Suppressor macrophage treated with lipopolysaccharide for 4 hours (primary cell): ENCODE measurements at regions not wholly inside any gene's neighbourhood (a gene's known extent, or its start where the extent isn't known, plus 50 kb on each side); places are given as distances from the start of the nearest gene placed in this dataset.

ENCODE experiments used
- DNase-seq: peaks from one replicate; pipeline ENCODE4 v3.0.0-alpha.2; 2020

DNA sequence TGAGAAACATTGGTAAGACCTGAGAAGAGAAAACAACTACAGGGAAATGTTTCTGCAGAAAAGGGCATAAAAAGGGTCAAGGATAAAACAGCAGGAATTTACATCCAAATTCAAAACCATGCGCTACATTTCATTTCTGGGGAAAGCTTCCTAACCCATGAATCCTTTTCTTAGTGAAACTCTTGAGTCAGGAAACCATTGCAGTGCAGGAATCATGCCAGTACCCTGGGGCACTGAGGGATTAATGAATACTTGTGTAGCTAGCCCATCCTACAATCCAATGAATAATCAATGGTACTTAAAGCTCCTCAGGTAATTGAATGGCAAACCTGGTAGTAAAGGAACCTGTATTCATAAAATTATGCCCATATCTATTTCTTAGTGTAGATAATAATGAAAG is 580.5 kb downstream of the TLE1 start:
- no peak for DNase-seq

DNA sequence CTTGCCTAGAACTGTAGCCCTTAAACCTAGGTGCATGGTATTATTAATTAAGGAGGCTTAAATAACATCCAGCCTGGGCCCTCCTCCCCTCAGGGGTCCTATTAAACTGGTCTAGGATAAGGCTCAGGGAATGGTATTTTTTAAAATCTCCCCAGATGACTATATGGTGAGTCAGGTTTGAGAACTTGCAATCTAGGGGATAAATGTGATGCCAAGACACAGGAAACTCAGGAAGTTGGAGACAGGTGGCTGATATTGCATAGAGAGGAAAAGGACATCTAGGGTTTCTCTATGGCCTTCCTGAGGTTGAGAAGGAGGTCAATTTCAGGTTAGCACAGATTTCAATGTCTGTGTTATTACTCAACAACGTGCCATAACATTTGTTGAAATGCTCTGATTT is 581.0 kb downstream of the TLE1 start:
- DNase-seq: no peak

DNA sequence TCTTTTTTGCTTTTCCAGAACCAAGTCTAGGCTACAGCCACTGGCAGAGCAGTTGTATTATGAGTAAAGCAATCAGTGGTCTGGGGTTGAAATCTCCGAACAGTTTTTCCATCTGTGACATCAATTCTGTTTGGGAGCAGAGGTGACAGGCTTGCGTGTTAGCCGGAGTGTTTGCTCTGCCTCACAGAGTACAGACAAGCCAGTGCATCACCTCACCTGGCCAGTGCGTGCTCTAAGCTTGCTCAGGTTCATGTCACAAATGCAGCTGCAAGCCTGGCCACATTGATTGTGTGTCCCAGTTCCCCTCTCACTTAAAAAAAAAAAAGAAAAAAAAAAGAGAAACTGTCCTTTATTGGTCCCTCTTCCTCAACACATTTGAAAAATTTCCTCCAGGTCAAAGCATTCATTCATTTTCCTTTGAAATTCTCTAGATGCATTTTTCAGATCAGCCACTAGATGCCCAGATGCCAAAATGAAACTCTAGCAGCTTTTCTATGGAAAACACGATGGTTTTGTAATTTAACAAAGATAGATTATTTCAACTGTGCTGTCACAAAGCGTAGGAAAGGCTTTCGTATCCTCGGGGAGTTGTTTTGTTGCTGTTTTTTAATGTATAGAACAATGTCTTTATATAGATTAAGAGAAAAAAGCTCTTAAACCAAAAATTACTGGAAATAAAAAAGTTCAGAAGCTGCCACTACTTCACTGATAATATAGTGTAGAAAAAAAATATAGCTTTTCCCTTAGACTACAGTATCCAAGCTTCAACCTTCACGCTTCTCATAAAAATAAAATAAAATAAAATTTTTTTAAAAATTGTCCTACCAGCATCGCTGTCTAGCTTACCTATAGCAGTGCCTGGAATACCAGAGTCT is 585.5 kb downstream of the TLE1 start:
- no peak for DNase-seq

DNA sequence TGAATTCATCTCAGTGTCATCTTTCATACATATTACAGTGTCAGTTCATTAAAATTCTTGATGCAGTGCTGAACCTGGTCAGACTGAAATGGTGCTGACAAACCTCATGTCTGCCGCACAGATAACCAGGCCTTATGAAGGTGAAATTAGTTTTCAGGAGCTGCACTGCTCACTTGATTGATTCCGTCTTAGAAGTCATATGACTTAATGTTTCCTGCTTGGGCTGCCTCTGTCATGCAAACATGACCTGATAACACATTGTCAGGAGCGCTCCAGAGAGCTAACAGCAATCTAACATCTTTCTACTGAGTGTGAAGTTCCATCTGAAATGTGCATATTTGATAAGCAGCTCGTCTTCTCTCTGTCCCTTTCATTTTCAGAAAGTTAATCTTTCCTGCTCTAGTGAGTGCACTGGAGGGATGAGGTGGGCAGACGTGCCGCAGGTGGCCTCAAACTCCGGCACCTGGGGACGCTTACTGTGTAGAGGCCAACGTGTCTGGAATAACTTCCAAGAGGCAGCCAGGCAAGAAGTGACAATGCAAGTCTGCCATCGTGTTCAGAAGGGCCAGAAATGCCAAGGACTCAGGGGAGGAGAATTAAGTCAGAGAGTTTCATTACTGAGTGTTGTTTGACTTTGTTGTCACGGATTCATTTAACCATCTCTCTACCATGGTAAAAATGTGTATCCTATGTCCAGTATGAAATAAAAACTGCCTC is 592.1 kb downstream of the TLE1 start:
- DNase-seq: no peak

DNA sequence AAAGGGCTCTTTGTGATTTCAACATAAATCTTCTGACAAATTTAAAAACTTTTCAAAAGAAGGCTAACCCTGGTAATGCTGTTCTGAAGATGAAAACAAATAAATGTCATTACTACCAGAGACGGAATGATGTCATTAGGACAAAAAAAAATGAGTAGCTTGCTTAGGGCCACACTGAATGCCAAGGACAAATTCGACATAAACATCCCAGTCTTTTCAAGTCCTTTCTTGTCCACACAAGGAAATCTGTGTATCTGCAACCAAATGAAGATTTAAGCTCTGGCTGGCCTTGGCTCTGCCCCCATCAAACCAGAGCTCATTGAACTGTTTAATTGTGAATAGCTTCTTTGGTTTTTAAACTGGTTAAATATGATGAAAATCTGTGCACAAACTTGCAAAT is 592.7 kb downstream of the TLE1 start:
- DNase-seq: no peak

DNA sequence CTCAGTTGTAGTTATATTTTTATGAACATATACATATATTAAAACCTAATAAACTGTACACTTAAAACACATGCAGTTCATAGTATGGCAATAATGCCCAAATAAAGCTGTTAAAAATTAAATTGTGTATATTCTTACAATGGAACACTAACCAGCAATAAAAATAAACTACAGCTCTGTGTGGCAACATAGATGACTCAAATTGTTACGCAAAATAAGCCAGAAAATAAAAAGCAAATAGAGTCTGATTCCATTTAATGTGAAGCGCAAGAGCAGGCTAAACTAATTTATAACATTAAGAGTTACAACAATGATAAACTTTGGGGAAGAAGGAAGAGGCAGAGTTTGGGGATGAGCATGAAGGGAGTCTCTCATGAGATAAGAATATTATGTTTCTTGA is 597.3 kb downstream of the TLE1 start:
- DNase-seq: no peak

DNA sequence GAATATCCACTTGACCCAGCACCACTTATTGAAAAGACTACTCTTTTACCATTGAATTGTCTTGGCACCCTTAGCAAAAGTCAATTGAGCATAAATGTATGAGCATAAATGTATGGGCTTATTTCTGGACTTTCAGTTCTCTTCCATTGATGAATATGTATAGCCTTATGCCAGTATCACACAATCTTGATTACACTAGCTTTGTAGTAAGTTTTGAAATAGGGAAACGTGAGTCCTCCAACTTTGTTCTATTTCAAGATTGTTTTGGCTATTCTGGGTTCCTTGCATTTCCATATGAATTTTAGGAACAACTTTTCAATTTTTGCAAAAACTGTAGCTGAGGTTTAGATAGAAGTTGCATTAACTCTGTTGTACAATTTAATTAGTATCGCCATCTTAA is 601.0 kb downstream of the TLE1 start:
- DNase-seq: no peak

DNA sequence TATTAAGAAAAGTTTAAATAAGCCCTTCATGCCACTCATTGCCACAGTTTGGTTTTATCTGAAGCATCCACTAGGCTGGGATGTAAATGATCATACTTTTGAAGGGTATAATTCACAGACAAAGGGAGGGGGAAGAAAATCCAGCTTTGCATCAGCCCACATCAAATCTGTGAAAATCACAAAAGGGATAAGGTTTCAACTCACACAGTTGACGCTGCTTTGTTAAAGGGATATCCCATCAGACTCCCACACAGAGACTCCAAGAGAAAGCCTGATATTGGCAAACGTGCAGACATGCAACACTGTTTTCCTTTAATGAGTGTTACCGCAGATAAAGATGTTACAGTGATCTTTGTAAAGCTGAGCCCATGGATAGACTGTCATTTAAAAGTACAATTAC is 602.9 kb downstream of the TLE1 start:
- DNase-seq: no peak

DNA sequence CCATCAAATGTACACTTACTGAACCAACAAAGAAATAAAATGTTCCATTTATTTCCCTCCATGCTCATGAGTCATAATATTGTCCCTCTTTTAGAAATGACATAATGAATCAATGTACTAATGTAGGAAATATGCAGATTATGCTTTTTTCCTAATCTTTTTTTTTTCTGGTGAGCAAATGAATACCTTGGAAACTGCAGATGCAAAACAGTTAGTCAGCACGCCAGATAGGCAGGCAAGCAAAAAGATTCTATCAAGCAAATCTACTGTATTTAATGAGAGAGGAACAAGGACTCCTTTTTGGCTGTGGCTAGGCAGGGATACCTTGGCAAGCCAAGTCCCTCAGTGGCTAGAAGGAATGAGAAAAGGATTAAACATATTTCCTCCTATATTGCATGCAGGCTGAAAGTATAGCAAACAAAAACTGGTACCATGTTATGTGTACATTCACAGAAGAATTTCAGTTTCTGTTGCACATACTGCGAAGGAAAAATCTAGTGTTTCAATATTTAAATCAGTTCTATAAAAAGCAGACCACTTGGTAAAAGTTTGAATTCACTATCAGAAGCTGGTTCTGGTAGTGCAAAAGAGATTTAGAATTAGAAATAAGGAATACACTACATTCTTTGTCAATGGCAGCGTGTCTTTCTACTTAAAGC is 605.4 kb downstream of the TLE1 start:
- no peak for DNase-seq

DNA sequence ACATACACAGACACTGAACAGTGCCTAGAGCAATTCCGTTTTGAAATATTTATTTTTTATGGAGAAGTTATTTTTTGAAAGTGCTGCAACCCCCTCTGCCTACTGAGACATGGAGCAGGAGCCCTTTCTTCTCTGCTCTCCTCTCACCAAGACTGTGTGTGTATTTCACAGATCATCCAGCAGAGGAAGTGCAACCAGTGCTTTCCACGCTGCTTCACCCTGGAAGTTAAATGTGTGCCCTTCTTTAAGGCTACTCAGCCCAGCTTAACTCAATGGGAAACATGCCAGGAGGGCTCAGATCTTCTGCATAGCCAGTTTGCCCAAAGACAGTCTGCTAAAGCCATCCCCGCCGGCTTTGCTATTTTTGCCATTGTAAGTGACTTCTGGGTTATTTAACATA is 606.3 kb downstream of the TLE1 start:
- DNase-seq: peak; percentile 8

DNA sequence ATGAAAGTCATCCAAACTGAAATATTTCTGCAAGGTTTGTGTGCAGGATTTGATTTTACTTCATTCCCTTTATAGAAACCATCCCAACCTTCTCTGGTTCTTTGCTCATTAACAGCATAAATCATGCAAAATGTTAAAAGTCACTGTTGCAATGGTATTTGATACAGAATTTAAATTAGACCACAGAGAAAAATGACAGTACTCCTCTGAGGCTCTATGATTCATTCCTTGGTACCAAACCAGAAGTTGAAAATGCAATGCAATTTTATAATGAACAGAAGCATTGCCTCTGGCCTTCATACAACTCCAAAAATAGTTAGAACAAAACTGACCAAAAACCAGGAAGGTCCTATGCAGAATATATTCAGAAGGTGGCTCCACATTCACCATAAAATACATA is 607.1 kb downstream of the TLE1 start:
- DNase-seq: no peak

DNA sequence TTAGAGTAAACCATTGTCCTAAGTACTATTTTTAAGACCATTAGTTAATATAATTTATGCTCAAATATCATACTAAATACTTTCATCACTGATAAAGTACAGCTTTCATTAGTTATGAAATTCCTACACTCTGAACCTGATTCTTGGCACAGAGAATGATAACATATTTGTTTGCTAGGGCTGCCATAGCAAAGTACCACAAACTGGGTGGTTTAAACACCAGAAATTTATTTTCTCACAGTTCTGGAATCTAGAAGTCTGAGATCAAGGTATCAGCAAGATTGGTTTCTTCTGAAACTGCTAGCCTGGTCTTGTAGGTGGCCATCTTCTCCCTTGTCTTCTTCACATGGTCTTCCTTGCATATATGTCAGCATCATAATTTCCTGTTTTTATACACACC is 608.4 kb downstream of the TLE1 start:
- no peak for DNase-seq

DNA sequence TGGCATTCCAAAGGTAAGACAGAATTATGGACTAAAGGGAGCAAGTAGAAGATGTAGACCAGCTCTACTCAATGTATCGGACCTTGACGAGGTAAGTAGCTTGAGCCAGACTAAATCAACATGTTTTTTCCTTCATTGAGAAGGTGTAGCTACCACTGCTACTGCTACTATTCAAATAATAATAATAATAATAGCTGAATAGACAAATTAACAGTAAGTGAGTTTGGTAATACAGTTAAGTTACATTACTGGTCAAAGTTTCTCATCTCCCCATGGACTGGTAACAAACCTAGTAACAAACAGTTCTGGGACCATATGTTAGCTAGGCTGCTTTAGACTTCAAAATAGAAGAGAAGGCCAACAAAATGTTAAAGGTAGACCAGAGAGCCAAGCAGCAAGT is 609.2 kb downstream of the TLE1 start:
- no peak for DNase-seq

DNA sequence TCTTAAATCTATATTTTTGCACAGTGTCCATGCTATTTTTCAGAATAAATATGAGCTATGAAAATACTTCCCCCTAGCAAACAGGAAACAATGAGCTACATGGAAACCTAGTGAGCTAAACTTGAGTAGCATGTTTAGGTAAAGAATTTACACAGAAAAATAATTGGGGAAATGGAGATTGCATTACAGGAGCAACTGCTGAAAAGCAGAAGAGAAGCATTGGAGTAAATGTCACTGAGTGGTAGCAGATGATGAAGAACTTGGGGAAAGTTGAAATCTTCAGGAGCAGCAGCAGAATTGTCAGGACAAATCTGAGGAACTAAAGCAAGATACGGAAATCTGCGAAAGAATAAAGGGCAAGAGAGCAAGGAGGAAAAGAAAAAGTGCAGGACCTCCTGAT is 610.3 kb downstream of the TLE1 start:
- DNase-seq: peak; percentile 3

DNA sequence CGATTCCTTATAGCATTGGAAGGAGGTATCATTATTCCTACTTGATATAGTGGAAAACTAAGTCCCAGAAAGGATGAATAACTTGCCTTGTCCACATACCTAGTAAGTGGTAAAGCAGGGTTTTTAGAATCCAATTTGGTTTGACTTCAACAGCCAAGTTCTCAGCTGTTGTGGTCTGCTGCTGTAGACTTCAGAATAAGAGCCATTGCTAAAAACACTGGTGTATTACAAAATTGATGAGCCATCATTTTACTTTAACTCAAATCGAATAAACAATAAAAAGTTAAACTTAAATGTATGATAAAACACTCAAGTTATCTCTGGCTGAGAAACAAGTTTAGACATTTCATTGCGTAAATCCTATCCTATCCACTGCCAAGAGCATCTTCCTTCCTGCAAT is 610.8 kb downstream of the TLE1 start:
- no peak for DNase-seq

DNA sequence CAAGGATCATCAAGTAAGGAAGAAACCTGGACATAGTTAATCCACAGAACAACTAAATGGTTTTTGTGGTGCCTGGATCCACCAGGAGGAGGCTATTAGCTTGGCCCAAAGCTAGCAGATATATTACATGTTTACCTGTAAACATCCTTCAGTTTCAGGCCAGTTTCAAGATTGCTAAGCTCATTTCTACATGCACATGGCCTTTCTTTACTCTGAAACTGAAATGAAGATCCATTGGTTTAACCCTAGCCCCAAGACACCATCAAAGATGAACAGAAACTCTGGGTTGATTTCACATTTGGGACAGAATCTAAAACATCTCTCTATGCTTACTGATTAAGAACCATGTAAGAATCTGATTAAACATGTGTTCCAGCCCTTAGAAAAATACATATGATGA is 611.8 kb downstream of the TLE1 start:
- DNase-seq: no peak

DNA sequence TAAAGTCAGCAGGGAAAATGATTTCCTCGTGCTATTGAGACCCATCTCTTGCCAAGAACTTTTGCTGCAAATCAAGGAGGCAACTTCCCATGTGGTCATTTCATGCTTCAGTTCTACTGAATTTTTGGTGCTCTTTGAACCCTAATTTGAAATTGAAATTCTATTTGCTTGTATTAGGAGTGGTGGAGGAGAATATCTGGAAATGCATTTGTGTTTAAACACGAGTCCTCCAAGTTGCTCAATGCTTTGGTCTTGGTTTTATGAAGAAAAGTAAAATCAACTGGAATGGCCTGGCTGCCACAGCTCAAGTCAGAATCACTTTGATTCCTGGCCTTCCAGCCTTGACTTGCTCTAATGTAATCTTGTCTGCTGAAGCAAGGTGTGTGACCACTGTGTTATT is 613.2 kb downstream of the TLE1 start:
- no peak for DNase-seq

DNA sequence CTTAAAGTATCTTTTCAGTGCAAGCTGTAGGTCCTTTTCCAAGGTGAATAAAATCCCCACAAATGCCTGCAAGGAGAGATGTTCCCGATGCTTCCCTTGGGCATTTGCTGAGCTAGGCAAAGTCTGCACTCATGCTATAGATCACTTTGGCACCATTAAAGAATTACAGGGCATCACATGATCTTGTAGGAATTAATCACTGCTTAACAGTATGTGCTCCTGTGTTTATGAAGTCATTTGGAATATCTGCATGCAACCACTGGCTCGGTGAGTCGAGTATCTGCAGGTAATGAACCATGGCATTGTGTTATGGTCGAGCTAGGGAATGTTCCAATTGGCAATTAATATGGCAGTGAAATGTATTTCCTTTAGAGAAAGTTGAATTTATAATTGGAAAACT is 615.1 kb downstream of the TLE1 start:
- DNase-seq: no peak

DNA sequence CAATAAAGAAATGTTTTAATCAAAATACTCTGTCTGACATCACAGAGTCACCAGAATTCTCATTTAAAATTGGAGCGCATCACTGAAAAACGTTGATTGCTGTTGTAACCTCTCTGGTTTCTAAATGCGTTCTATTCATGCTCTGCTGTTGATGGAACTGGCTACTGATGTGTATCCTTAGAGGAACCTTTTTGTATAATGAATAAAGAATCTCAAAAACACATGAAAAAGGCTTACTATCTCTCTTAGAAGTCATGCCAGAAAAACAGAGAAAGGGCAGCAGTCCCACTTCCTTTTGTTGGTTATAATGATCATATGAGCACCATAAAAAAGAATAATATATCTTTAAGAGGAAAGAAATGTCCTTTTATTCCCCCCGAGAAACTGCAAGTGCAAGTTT is 615.5 kb downstream of the TLE1 start:
- DNase-seq: no peak

DNA sequence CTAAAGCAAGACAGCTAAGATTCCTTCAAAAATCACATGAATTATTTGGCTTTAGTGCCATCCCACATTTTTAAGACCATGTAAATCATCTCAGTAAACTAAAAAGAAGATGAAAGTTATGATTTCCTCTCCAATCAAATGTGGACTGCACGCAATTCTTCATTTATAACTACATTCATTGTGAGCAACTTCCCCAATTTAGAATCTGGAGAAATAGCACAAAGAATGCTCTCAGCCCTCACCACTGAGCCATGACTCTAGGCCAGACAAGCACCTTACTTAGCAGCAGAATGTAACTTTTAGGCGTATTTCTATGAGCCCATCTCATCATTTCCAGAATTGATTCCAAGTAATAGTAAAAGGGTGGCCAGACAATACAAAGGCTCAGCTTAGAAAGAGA is 616.6 kb downstream of the TLE1 start:
- DNase-seq: no peak

DNA sequence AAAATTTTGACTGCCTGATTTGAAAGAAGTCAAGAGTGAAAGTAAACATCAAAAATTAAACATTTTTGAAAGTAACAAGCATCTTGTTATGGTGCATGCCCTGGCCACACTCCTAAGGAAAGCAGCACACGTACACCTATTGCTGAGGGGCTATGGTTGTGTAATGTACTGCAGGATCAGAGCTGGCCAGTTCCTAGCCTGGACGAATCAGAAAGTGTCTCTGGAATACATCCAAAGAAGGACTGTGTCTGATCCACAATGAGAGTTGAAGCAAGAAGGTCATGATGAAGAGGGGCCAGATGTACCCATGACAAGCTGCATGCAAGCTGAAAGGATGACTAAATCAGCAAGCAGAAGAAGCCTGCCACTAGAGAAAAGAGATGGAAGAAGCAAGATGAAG is 618.2 kb downstream of the TLE1 start:
- DNase-seq: no peak

DNA sequence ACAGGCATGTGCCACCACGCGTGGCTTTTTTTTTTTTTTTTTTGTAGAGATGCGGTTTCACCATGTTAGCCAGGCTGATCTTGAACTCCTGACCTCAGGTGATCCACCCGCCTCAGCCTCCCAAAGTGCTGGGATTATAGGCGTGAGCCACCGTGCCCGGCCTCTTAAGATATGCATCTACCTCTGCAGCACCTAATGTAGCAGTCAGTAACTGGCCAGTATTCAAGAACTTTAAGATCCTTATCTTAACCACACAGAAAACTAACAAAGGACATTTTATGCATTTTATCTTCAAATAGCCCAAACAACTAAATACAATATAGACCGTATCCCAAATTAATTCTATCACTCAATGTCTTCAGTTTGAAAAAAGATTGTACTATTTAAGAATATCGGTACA is 618.7 kb downstream of the TLE1 start:
- no peak for DNase-seq

DNA sequence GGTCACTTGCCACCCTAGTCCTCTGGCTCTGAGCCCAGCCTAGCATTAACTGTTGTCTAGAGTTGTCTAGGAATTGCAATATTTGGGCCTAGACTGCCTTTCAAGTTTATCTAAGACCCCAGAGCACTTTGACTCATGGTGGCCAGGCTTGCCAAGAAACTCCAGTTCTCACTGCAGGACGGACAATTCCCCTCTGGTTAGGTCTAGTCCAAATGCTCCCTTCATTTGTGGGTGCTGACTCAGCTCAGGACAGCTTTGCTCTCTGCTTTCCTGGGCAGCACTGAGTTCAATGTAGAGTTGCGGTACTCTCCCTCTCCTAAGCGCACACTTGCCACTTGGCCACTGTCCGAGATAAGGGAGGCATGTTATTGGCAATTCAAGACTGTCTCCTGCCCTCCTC is 619.4 kb downstream of the TLE1 start:
- no peak for DNase-seq
